Dedifferentiated amniotic fluid mesenchymal stem cell (primary cell): ENCODE measurements at regions not wholly inside any gene's neighbourhood (a gene's known extent, or its start where the extent isn't known, plus 50 kb on each side); places are given as distances from the start of the nearest gene placed in this dataset.
"Not testable (repeated sequence)": the region's sequence is repeated elsewhere in the genome, so short reads cannot be mapped to it uniquely, and the experiment has no call there.

Source experiments
- DNase-seq: peaks from one replicate; pipeline ENCODE4 v3.0.0-alpha.2; 2016; ENCODE audit errors: extremely low spot score

GRCh38 chr5:144060091-144060490 lies 110.4 kb downstream of the YIPF5 start:
- not testable (repeated sequence) for DNase-seq

DNA sequence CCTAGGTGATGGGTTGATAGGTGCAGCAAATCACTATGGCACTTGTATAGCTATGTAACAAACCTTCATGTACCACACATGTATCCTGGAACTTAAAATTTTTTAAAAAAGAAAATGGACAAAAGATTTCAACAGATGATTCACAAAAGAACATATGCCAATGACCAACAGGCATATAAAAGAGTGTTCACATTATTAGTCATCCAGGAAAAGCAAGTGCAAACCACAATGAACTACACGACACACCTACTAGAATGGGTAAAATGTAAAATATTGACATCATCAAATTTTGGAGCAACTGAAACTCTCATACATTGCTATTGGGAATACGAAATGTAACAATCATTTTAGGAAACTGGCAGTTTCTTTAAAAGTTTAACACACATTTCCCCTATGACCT lies 109.9 kb downstream of the YIPF5 start:
- no peak for DNase-seq

- DNase-seq, result no peak
Observed at GRCh38 chr5:144065786-144066185, 104.7 kb downstream of the YIPF5 start.

- DNase-seq, result peak; percentile 80
Observed at GRCh38 chr5:144072518-144072927, 97.9 kb downstream of the YIPF5 start.

DNA sequence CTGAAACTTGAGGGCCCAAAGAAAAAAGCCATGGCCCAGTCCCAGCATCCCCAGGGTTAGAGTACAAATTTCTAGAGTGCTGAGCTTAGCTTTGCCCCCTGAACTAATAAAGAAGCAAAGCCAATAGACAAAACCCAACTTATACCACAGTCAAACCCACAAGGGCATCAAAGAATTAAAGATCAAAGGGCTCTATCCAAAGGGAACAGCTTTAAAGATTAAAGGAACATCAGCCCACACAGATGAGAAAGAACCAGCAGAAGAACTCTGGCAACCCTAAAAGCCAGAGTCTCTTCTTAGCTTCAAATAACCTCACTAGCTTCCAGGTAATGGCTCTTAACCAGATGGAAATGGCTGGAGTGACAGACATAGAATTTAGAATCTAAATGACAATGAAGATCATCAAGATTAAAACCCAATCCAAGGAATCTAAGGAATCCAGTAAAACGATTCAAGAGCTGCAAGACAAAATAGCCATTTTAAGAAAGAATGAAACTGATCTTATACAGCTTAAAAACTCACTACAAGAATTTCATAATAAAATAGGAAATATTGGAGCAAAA lies 93.9 kb downstream of the YIPF5 start:
- DNase-seq, result no peak

- no peak for DNase-seq
Observed at GRCh38 chr5:144083185-144083584, 87.3 kb downstream of the YIPF5 start.

DNA sequence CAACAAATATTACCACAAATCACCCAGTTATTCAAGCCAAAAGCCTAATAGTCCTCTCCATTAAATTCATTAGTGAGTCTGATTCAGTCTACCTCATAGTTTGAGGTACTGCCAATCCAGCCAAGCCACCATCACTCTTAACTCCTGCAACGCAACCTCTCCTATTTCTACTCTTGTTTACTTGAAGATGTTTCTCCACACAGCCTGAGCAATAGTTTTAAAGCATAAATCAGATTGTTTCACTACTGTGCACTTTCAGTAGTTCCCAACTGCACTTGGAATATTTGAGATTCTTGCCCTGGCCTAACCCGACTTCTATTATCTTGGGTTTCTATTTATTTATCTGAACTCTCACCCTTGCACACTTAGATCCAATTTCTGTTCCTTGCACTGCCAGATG lies 85.5 kb downstream of the YIPF5 start:
- no peak for DNase-seq

DNA sequence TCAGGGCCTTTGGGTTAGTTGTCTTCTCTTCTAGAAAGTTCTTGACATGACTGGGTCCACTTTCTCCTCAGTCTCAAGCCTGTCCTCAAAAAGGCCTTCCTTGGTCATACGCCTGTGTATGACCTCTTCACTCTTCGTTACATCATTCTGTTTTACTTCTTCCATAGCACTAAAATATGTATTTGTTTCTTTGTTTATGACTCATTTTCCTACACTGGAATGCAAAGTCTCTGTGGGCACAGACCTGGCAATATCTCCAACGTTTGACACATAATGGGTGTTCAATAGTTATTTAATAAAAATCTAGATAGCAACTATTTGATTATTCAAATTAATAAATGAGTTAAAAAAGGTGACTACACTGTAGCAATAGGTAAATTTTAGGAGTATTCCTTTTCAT lies 85.1 kb downstream of the YIPF5 start:
- no peak for DNase-seq

- no peak for DNase-seq
Observed at GRCh38 chr5:144086295-144086694, 84.2 kb downstream of the YIPF5 start.

DNA sequence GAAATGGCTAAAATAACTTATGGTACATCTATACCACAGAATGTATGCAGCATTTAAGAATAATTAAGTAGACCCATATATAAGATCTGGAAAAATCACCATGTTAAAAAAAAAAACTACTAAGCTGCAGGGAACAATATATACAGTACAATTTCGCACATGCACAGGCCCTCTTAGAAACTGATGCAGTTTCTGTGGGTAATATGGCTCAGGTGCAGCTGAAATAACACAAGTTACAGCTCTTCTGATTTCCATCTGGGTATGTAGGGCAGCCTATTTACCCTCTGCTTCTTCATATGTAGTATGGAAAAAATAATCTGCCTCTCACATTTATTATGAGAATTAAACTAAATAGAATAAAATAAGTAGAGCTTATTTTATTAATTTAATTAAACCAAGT lies 82.9 kb downstream of the YIPF5 start:
- DNase-seq, result no peak

DNA sequence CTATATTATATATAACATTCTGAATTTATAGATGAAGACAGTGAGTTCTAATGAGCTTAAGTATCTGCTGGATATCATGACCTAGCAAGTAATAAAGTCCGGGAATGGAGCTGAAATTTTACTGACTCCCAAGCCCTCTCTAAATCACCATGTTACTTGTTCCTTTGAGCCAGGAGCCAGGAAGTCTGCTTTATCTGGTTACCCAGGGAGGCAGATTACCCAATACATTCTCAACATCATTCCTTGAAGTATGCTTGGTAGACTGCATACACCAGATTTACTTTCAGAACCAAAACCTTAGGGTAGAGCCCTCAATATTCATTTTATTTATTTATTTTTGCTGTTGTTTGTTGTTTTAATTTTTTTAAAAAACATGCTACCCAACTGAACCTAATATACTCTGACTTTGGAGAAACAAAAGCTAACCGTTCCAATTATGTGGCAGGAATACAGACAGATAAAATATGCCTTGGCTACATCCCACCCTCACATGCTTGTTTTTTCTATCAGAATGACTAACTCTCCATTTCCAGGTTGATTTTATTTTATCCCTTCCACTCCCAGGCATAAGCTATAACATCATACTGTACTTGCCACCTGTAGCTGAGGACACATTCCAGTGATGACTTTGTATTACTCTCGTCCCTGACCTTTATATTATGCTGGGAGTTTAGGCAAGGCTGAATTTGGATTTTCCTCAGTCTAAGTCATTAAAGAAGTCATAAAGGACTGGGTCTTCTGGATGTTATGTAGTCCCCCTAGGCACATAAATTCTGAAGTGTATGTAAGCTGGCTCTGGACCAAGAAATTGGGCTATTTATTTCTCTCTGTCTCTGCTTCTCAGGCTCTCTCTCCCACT lies 82.0 kb downstream of the YIPF5 start:
- no peak for DNase-seq

GRCh38 chr5:144089401-144090021 lies 80.9 kb downstream of the YIPF5 start:
- DNase-seq, result no peak

DNA sequence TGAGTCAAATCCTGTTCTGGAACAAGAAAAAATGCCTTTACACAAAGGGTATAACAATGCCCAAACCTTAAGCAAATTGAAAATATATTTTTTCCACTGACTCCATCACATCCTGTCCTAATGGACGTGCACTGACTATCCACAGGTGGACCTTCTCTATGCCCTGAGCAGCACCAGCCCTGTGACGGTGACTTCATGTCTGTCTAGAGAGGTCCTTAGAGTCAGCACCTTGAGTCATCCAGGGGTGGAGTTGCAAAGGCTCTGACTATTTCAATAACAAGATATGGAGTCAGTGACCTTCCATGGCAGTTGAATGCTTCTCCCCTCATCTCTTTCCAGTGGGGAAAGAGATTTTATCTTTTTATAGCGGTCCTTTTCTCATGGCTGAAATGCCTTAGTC lies 78.0 kb downstream of the YIPF5 start:
- no peak for DNase-seq

- DNase-seq, result no peak
Observed at GRCh38 chr5:144093400-144093799, 77.1 kb downstream of the YIPF5 start.

DNA sequence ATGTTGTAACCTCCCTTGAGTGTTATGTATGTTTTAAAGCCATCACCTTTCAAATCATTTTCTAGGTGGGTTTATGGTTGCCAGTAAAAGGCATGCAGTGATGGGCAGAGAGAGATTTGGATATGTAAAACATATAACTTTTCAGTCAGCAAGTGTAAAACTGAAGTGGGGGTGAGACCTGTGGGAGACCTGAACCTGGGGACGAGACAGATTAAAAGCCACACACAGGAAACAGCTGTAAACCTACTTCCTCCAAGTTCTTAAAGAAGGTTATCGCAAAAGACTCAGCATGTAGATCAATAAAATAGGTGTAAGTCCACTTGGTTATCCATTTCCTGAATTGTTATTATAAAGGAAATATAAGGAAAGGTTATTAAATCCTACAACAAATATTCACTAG lies 76.6 kb downstream of the YIPF5 start:
- no peak for DNase-seq

DNA sequence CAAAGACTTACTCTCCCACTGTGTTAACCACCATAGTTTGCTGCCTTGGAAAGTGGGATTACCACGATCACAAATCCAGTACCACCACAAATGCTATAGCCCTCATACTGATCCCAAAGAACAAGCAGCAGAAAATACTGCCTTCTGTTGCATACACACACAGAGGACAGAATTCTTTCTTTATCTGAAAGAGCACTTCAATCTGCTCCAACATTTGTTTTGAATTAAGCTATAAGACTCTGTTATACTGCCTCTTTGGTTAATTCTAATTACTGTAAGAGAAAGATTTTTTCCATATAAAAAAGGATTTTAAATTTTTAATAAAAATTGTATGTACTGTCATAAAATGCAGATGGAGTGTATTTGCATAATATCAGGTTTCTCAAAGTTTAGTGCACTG lies 69.8 kb downstream of the YIPF5 start:
- no peak for DNase-seq

DNA sequence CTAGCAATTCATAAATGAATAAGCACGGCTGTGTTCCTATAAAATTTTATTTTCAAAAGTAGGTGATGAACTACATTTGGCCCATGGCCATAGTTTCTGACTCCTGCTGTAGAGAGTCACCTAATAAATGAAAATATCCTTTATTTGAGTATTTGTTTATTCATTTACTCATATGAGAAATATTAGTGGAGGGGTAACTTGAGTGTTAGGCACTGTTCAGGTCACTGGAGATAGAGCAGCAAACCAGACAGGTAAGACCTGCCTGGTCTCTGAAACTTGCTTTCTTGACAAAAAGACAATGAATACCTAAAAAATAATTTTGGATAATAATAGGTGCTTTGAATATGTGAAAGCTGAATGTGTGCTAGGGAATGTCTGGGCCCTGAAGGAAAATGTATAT lies 68.8 kb downstream of the YIPF5 start:
- DNase-seq, result no peak

DNA sequence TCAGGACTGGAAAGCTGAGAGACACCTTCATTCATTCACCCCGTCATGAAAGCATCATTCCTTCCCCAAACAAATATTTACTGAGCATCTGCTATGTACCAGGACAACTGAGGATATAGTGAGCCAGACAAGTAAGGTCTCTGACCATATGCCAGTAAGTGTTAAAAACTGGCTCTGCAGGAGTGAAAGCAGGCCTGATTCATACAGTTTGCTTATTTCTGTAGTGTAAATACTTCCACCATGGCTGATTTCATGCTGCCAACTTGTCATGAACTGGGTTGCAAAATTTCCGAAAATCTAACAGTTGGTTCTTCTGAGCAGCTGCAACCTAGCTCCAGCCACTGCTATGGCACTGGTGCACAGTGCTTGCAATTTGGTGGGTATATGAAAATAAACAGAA lies 68.1 kb downstream of the YIPF5 start:
- no peak for DNase-seq

- DNase-seq, result no peak
Observed at GRCh38 chr5:144102979-144103378, 67.5 kb downstream of the YIPF5 start.

DNA sequence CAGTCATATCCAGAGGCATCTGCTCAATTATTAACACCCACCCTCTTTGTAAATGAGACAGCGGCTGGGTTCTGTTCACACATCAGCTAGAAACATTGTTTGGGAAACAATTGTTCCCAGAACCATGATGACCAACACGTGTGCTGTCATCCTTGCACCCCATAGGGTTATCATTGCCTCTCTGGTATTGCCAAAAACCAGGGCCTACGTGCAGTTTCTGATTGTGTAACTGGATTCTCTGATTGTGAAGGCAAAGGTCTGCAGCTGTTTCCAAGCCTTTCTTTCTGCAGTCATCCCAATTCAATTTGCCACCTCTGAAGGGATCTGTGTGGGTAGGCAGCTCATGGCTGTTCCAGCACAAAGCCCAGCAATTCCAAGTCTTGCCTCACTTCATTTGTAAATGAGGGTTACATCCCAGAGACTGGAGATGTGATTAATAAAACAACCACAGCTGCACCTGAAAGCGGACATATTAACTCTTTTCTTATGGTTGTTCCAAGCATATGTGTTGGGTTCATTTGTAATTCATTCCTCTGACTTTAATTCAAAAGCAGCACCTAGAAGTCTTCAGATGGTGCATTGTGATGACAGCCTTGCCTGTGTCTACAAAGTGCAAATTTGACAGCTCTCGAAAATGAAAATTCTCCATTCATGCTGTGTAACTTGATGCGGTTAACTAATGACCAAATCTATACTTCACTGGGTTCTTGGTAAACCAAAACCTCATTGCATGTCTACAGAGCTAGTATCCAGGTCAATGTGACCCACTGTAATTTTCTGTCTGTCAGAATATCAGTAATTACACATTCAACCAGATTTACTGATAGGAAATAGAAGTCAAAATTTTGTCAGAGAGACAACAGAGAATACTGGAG lies 66.6 kb downstream of the YIPF5 start:
- no peak for DNase-seq

- no peak for DNase-seq
Observed at GRCh38 chr5:144105371-144105770, 65.1 kb downstream of the YIPF5 start.

GRCh38 chr5:144108131-144108530 lies 62.3 kb downstream of the YIPF5 start:
- no peak for DNase-seq
